ENCODE measurements at regions not wholly inside any gene's neighbourhood (a gene's known extent, or its start where the extent isn't known, plus 50 kb on each side); places are given as distances from the start of the nearest gene placed in this dataset.

DNA sequence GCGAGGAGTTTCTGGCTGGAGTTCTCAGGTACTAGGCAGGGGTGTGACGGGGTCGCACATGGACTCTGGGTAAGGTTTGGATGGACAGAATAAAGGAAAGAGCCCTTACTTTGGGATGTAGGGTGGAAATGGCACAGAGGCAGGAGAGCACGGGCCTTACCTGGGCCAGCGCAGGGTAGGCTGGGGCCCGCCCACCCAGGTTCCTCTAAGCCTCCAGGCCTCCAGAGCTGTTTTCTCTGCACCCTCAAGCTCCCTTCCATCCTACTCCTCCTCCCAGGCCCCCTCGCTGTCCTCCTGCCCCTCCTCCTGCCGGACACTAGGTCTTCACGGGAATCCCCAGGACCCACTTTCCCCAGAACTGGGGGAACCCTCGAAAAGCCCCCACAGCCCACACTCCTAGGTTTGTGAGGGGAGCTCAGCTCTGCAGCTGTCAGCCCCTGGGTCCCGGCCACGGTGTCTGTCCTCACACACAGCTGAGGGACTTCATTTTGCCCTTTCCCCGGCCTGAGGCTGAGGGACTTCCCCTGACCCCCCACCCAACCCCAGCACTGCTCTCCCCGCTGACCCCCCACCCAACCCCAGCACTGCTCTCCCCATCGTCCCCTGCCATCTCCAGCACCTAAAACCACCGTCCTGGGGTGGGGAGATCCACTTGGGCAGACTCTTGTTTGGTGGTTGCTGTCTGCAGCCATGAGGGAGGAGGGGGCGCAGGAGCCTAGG lies 53.0 kb upstream of the PCSK6 start:
- TF ChIP-seq EZH2 (IDR thresholded peaks at IDR 0.05) (no peak), SRF (IDR thresholded peaks at IDR 0.05; ENCODE audit: low read depth) (no peak), POLR2A (IDR thresholded peaks at IDR 0.05; ENCODE audit: borderline replicate concordance, extremely low read depth, insufficient read depth, insufficient read length) (no peak), CEBPB (IDR thresholded peaks at IDR 0.05; ENCODE audit: low read depth) (no peak), ZFX (IDR thresholded peaks at IDR 0.05) (no peak), RAD21 (IDR thresholded peaks at IDR 0.05; ENCODE audit: low read depth) (no peak), FOSL1 (IDR thresholded peaks at IDR 0.05; ENCODE audit: low read depth) (no peak), SIN3A (IDR thresholded peaks at IDR 0.05; ENCODE audit: low read depth) (no peak), EGR1 (IDR thresholded peaks at IDR 0.05; ENCODE audit: low read depth) (no peak), TCF7L2 (IDR thresholded peaks at IDR 0.05; ENCODE audit: borderline replicate concordance, extremely low read depth, insufficient read depth, insufficient read length) (no peak), JUND (IDR thresholded peaks at IDR 0.05) (no peak), SP1 (IDR thresholded peaks at IDR 0.05; ENCODE audit: low read depth) (no peak), ZNF274 (IDR thresholded peaks at IDR 0.05; ENCODE audit: low read depth, low read length) (no peak), CBX3 (IDR thresholded peaks at IDR 0.05; ENCODE audit: low read depth) (no peak), EZH2phosphoT487 (IDR thresholded peaks at IDR 0.05; ENCODE audit: borderline replicate concordance) (no peak), ELF1 (IDR thresholded peaks at IDR 0.05; ENCODE audit: borderline replicate concordance, low read depth) (no peak)
- TF ChIP-seq, protein P1, sequence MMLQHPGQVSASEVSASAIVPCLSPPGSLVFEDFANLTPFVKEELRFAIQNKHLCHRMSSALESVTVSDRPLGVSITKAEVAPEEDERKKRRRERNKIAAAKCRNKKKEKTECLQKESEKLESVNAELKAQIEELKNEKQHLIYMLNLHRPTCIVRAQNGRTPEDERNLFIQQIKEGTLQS (IDR thresholded peaks at IDR 0.05), result no peak
- TF ChIP-seq, protein P2, sequence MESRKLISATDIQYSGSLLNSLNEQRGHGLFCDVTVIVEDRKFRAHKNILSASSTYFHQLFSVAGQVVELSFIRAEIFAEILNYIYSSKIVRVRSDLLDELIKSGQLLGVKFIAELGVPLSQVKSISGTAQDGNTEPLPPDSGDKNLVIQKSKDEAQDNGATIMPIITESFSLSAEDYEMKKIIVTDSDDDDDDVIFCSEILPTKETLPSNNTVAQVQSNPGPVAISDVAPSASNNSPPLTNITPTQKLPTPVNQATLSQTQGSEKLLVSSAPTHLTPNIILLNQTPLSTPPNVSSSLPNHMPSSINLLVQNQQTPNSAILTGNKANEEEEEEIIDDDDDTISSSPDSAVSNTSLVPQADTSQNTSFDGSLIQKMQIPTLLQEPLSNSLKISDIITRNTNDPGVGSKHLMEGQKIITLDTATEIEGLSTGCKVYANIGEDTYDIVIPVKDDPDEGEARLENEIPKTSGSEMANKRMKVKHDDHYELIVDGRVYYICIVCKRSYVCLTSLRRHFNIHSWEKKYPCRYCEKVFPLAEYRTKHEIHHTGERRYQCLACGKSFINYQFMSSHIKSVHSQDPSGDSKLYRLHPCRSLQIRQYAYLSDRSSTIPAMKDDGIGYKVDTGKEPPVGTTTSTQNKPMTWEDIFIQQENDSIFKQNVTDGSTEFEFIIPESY (IDR thresholded peaks at IDR 0.05; ENCODE audit: extremely low read depth, insufficient replicate concordance, low read length), result no peak
- CTCF ChIA-PET, result no interaction called here
- POLR2A ChIA-PET, result no interaction called here
- no peak overlapping the region for H3K9ac ChIP-seq (ENCODE audit: low read length)
- RAD21 ChIA-PET (ENCODE audit: low non-redundant PET in 1 of 2, low total read pairs in 2 of 2, uncharacterized antibody in 2 of 2, unreplicated experiment in 2 of 2), result no interaction called here
- BruUV-seq (replicated peaks), result no TSS peak
- ATAC-seq, result no peak
- no peak overlapping the region for H3K27ac ChIP-seq (ENCODE audit: low read depth, low read length)
- H4K20me1 ChIP-seq (ENCODE audit: insufficient read depth), result no peaks in the 10 kb centered on the region
- peaks cover 16% of the 10 kb centered on the region for H3K27me3 ChIP-seq (ENCODE audit: insufficient read depth, low read length)
- DNase-seq (ENCODE audit: low read depth, low spot score), result no peak
- no peaks in the 10 kb centered on the region; a peak in 1 of 4 replicates for H3K9me3 ChIP-seq (ENCODE audit: control insufficient read depth in 1 of 2, insufficient read depth in 1 of 2, low read depth in 1 of 2, low read length in 2 of 2)
- H3K4me2 ChIP-seq (ENCODE audit: low read length), result no peak overlapping the region
- no peak overlapping the region for H2AFZ ChIP-seq (ENCODE audit: low read depth, low read length, poor library complexity, severe bottlenecking)
- H3K36me3 ChIP-seq (ENCODE audit: control insufficient read depth in 1 of 2, insufficient read depth in 2 of 2, low read length in 2 of 2), result no peaks in the 10 kb centered on the region
- no peaks in the 10 kb centered on the region for H3K9me2 ChIP-seq (ENCODE audit: insufficient read depth)
- intact Hi-C loops (cut with micrococcal nuclease), result no loop called here
- H3K4me1 ChIP-seq (ENCODE audit: control insufficient read depth in 1 of 2, insufficient read depth in 2 of 2, low read length in 2 of 2), result no peaks in the 10 kb centered on the region
- no peak overlapping the region for H3K4me3 ChIP-seq (replicated peaks in 1 of 2; ENCODE audit: low read depth in 1 of 2, low read length in 2 of 2)
- H3K79me2 ChIP-seq (ENCODE audit: insufficient read depth, low read length), result no peaks in the 10 kb centered on the region

Data from HCT116 (cell line).